ENCODE measurements at regions not wholly inside any gene's neighbourhood (a gene's known extent, or its start where the extent isn't known, plus 50 kb on each side); places are given as distances from the start of the nearest gene placed in this dataset.

- Histone ChIP-seq H3K9me3 (replicated peaks) (no peaks in the 10 kb centered on the region), H3K4me3 (no peak overlapping the region), H3K36me3 (no peaks in the 10 kb centered on the region), H3K27me3 (replicated peaks) (no peaks in the 10 kb centered on the region), H3K27ac (no peak overlapping the region), H3K4me1 (replicated peaks) (peaks cover 8% of the 10 kb centered on the region)
- no peak for DNase-seq (ENCODE audit: low read depth in 1 of 2, low spot score in 2 of 2)
These were observed 691.9 kb downstream of the NR2F1-AS1 start for GRCh38 chr5:92889140-92889539.

GRCh38 chr5:92887254-92887653, 693.8 kb downstream of the NR2F1-AS1 start:
- Histone ChIP-seq H3K4me3 (no peak overlapping the region), H3K27ac (no peak overlapping the region), H3K27me3 (replicated peaks) (no peaks in the 10 kb centered on the region), H3K36me3 (no peaks in the 10 kb centered on the region), H3K4me1 (replicated peaks) (peaks cover 8% of the 10 kb centered on the region), H3K9me3 (replicated peaks) (no peaks in the 10 kb centered on the region)
- DNase-seq (ENCODE audit: low read depth in 1 of 2, low spot score in 2 of 2), result no peak

- DNase-seq (ENCODE audit: low read depth in 1 of 2, low spot score in 2 of 2), result no peak
- no peak overlapping the region for H3K4me3 ChIP-seq
- no peaks in the 10 kb centered on the region for H3K36me3 ChIP-seq
- H3K4me1 ChIP-seq (replicated peaks), result peaks cover 8% of the 10 kb centered on the region
- H3K27me3 ChIP-seq (replicated peaks), result no peaks in the 10 kb centered on the region
- H3K9me3 ChIP-seq (replicated peaks), result no peaks in the 10 kb centered on the region
- H3K27ac ChIP-seq, result no peak overlapping the region
These were observed 694.3 kb downstream of the NR2F1-AS1 start for GRCh38 chr5:92886751-92887150.

- no peaks in the 10 kb centered on the region for H3K27me3 ChIP-seq (replicated peaks)
- no peaks in the 10 kb centered on the region for H3K36me3 ChIP-seq
- DNase-seq (ENCODE audit: low read depth in 1 of 2, low spot score in 2 of 2), result no peak
- H3K4me1 ChIP-seq (replicated peaks), result peaks cover 3% of the 10 kb centered on the region
- H3K27ac ChIP-seq, result no peak overlapping the region
- H3K4me3 ChIP-seq, result no peak overlapping the region
- no peaks in the 10 kb centered on the region for H3K9me3 ChIP-seq (replicated peaks)
These were observed 695.1 kb downstream of the NR2F1-AS1 start for GRCh38 chr5:92885950-92886349.

- Histone ChIP-seq H3K4me1 (replicated peaks) (no peaks in the 10 kb centered on the region), H3K4me3 (no peak overlapping the region), H3K27me3 (replicated peaks) (no peaks in the 10 kb centered on the region), H3K36me3 (no peaks in the 10 kb centered on the region), H3K9me3 (replicated peaks) (no peaks in the 10 kb centered on the region), H3K27ac (no peak overlapping the region)
- DNase-seq (ENCODE audit: low read depth in 1 of 2, low spot score in 2 of 2), result no peak
These were observed 696.5 kb downstream of the NR2F1-AS1 start for GRCh38 chr5:92884469-92884868.

- Histone ChIP-seq H3K36me3 (no peaks in the 10 kb centered on the region), H3K4me1 (replicated peaks) (no peaks in the 10 kb centered on the region), H3K27ac (no peak overlapping the region), H3K9me3 (replicated peaks) (no peaks in the 10 kb centered on the region; the same call in 1 of the 2 replicates), H3K4me3 (no peak overlapping the region), H3K27me3 (replicated peaks) (no peaks in the 10 kb centered on the region)
- DNase-seq (ENCODE audit: low read depth in 1 of 2, low spot score in 2 of 2), result no peak
These were observed 701.0 kb downstream of the NR2F1-AS1 start for GRCh38 chr5:92879806-92880543.

- no peak for DNase-seq (ENCODE audit: low read depth in 1 of 2, low spot score in 2 of 2)
- Histone ChIP-seq H3K27ac (no peak overlapping the region), H3K9me3 (replicated peaks) (no peaks in the 10 kb centered on the region; the same call in 1 of the 2 replicates), H3K4me3 (no peak overlapping the region), H3K36me3 (no peaks in the 10 kb centered on the region), H3K27me3 (replicated peaks) (no peaks in the 10 kb centered on the region), H3K4me1 (replicated peaks) (no peaks in the 10 kb centered on the region)
These were observed 706.2 kb downstream of the NR2F1-AS1 start for GRCh38 chr5:92874790-92875189.

GRCh38 chr5:92868442-92868841, 712.6 kb downstream of the NR2F1-AS1 start:
- H3K4me1 ChIP-seq (replicated peaks), result no peaks in the 10 kb centered on the region
- no peaks in the 10 kb centered on the region for H3K27me3 ChIP-seq (replicated peaks)
- no peak overlapping the region for H3K27ac ChIP-seq
- no peak overlapping the region for H3K4me3 ChIP-seq
- H3K9me3 ChIP-seq (replicated peaks), result no peaks in the 10 kb centered on the region
- H3K36me3 ChIP-seq, result no peaks in the 10 kb centered on the region
- no peak for DNase-seq (ENCODE audit: low read depth in 1 of 2, low spot score in 2 of 2)

GRCh38 chr5:92864591-92864990, 716.4 kb downstream of the NR2F1-AS1 start:
- no peak overlapping the region for H3K4me3 ChIP-seq
- no peaks in the 10 kb centered on the region for H3K27me3 ChIP-seq (replicated peaks)
- DNase-seq (ENCODE audit: low read depth in 1 of 2, low spot score in 2 of 2), result no peak
- no peaks in the 10 kb centered on the region for H3K36me3 ChIP-seq
- no peak overlapping the region for H3K27ac ChIP-seq
- H3K9me3 ChIP-seq (replicated peaks), result no peaks in the 10 kb centered on the region
- H3K4me1 ChIP-seq (replicated peaks), result no peaks in the 10 kb centered on the region

- H3K4me1 ChIP-seq (replicated peaks), result no peaks in the 10 kb centered on the region
- no peaks in the 10 kb centered on the region for H3K27me3 ChIP-seq (replicated peaks)
- H3K27ac ChIP-seq, result no peak overlapping the region
- no peaks in the 10 kb centered on the region for H3K36me3 ChIP-seq
- H3K9me3 ChIP-seq (replicated peaks), result no peaks in the 10 kb centered on the region
- DNase-seq (ENCODE audit: low read depth in 1 of 2, low spot score in 2 of 2), result no peak
- no peak overlapping the region for H3K4me3 ChIP-seq
These were observed 717.4 kb downstream of the NR2F1-AS1 start for GRCh38 chr5:92863666-92864065.

GRCh38 chr5:92861531-92862285, 719.3 kb downstream of the NR2F1-AS1 start:
- Histone ChIP-seq H3K9me3 (replicated peaks) (no peaks in the 10 kb centered on the region), H3K27me3 (replicated peaks) (no peaks in the 10 kb centered on the region), H3K27ac (no peak overlapping the region), H3K4me3 (no peak overlapping the region), H3K36me3 (no peaks in the 10 kb centered on the region), H3K4me1 (replicated peaks) (no peaks in the 10 kb centered on the region)
- no peak for DNase-seq (ENCODE audit: low read depth in 1 of 2, low spot score in 2 of 2)

- no peaks in the 10 kb centered on the region for H3K4me1 ChIP-seq (replicated peaks)
- no peaks in the 10 kb centered on the region for H3K9me3 ChIP-seq (replicated peaks)
- H3K27ac ChIP-seq, result no peak overlapping the region
These were observed 721.0 kb downstream of the NR2F1-AS1 start for GRCh38 chr5:92860061-92860460.

GRCh38 chr5:92852219-92852618, 728.8 kb downstream of the NR2F1-AS1 start:
- Histone ChIP-seq H3K27me3 (replicated peaks) (no peaks in the 10 kb centered on the region), H3K4me1 (replicated peaks) (no peaks in the 10 kb centered on the region), H3K36me3 (no peaks in the 10 kb centered on the region), H3K4me3 (no peak overlapping the region), H3K9me3 (replicated peaks) (no peaks in the 10 kb centered on the region), H3K27ac (no peak overlapping the region)
- no peak for DNase-seq (ENCODE audit: low read depth in 1 of 2, low spot score in 2 of 2)

More at GRCh38 chr5:92860061-92860460, 721.0 kb downstream of the NR2F1-AS1 start:
- no peak for DNase-seq (ENCODE audit: low read depth in 1 of 2, low spot score in 2 of 2)
- Histone ChIP-seq H3K4me3 (no peak overlapping the region), H3K36me3 (no peaks in the 10 kb centered on the region), H3K27me3 (replicated peaks) (no peaks in the 10 kb centered on the region)

- H3K27ac ChIP-seq, result no peak overlapping the region
- no peak overlapping the region for H3K4me3 ChIP-seq
- no peaks in the 10 kb centered on the region for H3K36me3 ChIP-seq
- H3K4me1 ChIP-seq (replicated peaks), result no peaks in the 10 kb centered on the region
- H3K9me3 ChIP-seq (replicated peaks), result no peaks in the 10 kb centered on the region
- H3K27me3 ChIP-seq (replicated peaks), result no peaks in the 10 kb centered on the region
- DNase-seq (ENCODE audit: low read depth in 1 of 2, low spot score in 2 of 2), result no peak
These were observed 730.1 kb downstream of the NR2F1-AS1 start for GRCh38 chr5:92850886-92851285.
